ENCODE measurements at regions not wholly inside any gene's neighbourhood (a gene's known extent, or its start where the extent isn't known, plus 50 kb on each side); places are given as distances from the start of the nearest gene placed in this dataset.

DNA sequence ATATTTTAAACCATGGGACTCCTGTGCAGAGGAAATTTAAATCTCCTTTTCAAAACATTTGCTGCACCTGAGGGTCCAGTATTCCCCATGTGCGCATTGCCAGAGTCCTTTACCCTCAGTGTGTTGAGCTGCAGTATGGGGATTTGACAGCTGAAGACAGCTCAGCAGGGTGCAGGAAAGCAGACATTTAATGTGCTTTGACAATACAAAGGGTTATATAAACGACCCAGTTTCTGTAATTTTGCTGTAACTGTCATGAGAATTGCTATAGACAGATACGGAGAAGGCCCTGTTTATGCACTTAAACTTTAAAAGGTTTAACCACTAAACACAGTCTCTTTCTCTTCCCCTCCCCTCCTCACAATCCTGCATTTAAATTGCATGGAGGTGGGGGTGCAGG lies 393.4 kb downstream of the MID1IP1 start:
- H3K23ac ChIP-seq (ENCODE audit: low read depth, low read length), result no peak overlapping the region
- no peak overlapping the region for H4K8ac ChIP-seq (ENCODE audit: low read depth in 2 of 2, low read length in 2 of 2)
- dilution Hi-C loops (cut with HindIII; ENCODE audit: low sequenced_read_pairs, unreplicated experiment), result no loop called here
- no peak overlapping the region for H2AK9ac ChIP-seq (replicated peaks; ENCODE audit: low read depth, low read length, poor library complexity)
- no TSS peak for BruUV-seq (replicated peaks)
- no CpG with 5 or more reads among the region's 3 CpGs for WGBS, 2 experiments (ENCODE audit: extremely low coverage in 2 of 2, insufficient read length in 1 of 2)
- no peak overlapping the region for H3K14ac ChIP-seq (replicated peaks; ENCODE audit: low read depth, low read length)
- H2BK120ac ChIP-seq (ENCODE audit: low read depth, low read length), result no peak overlapping the region
- no peak overlapping the region for H4K91ac ChIP-seq (ENCODE audit: insufficient read depth, low read depth, low read length)
- H3K56ac ChIP-seq (ENCODE audit: extremely low read depth, insufficient read depth, low read length), result no peak overlapping the region
- peaks cover 17% of the 10 kb centered on the region for H3K27me3 ChIP-seq (ENCODE audit: control insufficient read depth, insufficient read depth, low read length)
- no peak overlapping the region for H3K9ac ChIP-seq (ENCODE audit: low read depth, low read length)
- H3K4me3 ChIP-seq (ENCODE audit: insufficient read depth, low read depth, low read length), result no peak overlapping the region
- no peak overlapping the region for H3K27ac ChIP-seq (ENCODE audit: insufficient read depth, low read length)
- H3K36me3 ChIP-seq (ENCODE audit: control insufficient read depth, insufficient read depth, low read length), result no peaks in the 10 kb centered on the region
- DNase-seq (no peak), ATAC-seq (ENCODE audit: low read depth) (no peak)
- H2AK5ac ChIP-seq (ENCODE audit: low read depth, low read length), result no peak overlapping the region
- TF ChIP-seq, protein P1, sequence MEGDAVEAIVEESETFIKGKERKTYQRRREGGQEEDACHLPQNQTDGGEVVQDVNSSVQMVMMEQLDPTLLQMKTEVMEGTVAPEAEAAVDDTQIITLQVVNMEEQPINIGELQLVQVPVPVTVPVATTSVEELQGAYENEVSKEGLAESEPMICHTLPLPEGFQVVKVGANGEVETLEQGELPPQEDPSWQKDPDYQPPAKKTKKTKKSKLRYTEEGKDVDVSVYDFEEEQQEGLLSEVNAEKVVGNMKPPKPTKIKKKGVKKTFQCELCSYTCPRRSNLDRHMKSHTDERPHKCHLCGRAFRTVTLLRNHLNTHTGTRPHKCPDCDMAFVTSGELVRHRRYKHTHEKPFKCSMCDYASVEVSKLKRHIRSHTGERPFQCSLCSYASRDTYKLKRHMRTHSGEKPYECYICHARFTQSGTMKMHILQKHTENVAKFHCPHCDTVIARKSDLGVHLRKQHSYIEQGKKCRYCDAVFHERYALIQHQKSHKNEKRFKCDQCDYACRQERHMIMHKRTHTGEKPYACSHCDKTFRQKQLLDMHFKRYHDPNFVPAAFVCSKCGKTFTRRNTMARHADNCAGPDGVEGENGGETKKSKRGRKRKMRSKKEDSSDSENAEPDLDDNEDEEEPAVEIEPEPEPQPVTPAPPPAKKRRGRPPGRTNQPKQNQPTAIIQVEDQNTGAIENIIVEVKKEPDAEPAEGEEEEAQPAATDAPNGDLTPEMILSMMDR (conservative IDR thresholded peaks at IDR 0.05; ENCODE audit: low read depth, low read length), result no peak
- TF ChIP-seq BHLHE40 (IDR thresholded peaks at IDR 0.05; ENCODE audit: low read depth, low read length) (no peak), MAZ (IDR thresholded peaks at IDR 0.05; ENCODE audit: borderline replicate concordance, low read depth, low read length) (no peak), MAFK (IDR thresholded peaks at IDR 0.05; ENCODE audit: low read depth, low read length) (no peak), CHD1 (IDR thresholded peaks at IDR 0.05; ENCODE audit: low read depth, low read length) (no peak), MXI1 (IDR thresholded peaks at IDR 0.05; ENCODE audit: borderline replicate concordance, low read depth, low read length) (no peak), POLR2A (IDR thresholded peaks at IDR 0.05; ENCODE audit: low read depth, low read length) (no peak), RAD21 (IDR thresholded peaks at IDR 0.05; ENCODE audit: low read length) (no peak), FOS (IDR thresholded peaks at IDR 0.05; ENCODE audit: low read depth, low read length) (no peak), RFX5 (IDR thresholded peaks at IDR 0.05; ENCODE audit: low read depth, low read length) (no peak), RCOR1 (IDR thresholded peaks at IDR 0.05; ENCODE audit: insufficient replicate concordance, low read length) (no peak), SMC3 (IDR thresholded peaks at IDR 0.05; ENCODE audit: low read depth, low read length) (no peak), NFE2L2 (IDR thresholded peaks at IDR 0.05; ENCODE audit: low read depth, low read length) (no peak), CEBPB (IDR thresholded peaks at IDR 0.05; ENCODE audit: low read depth, low read length) (no peak)
- TF ChIP-seq, protein P2, sequence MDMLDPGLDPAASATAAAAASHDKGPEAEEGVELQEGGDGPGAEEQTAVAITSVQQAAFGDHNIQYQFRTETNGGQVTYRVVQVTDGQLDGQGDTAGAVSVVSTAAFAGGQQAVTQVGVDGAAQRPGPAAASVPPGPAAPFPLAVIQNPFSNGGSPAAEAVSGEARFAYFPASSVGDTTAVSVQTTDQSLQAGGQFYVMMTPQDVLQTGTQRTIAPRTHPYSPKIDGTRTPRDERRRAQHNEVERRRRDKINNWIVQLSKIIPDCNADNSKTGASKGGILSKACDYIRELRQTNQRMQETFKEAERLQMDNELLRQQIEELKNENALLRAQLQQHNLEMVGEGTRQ (IDR thresholded peaks at IDR 0.05; ENCODE audit: low read depth, low read length), result no peak
- TF ChIP-seq, protein P3, sequence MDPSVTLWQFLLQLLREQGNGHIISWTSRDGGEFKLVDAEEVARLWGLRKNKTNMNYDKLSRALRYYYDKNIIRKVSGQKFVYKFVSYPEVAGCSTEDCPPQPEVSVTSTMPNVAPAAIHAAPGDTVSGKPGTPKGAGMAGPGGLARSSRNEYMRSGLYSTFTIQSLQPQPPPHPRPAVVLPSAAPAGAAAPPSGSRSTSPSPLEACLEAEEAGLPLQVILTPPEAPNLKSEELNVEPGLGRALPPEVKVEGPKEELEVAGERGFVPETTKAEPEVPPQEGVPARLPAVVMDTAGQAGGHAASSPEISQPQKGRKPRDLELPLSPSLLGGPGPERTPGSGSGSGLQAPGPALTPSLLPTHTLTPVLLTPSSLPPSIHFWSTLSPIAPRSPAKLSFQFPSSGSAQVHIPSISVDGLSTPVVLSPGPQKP (IDR thresholded peaks at IDR 0.05; ENCODE audit: borderline replicate concordance, low read depth, low read length), result no peak
- H3K4me2 ChIP-seq (ENCODE audit: low read depth, low read length), result no peak overlapping the region
- in situ Hi-C loops (cut with MboI; ENCODE audit: low sequenced_read_pairs), result no loop called here
- H3K18ac ChIP-seq (ENCODE audit: low read depth, low read length), result no peak overlapping the region
- H3K9me3 ChIP-seq (ENCODE audit: control insufficient read depth, insufficient read depth, low read length), result no peaks in the 10 kb centered on the region; the same call in 1 of the 2 replicates
- no peak overlapping the region for H4K5ac ChIP-seq (ENCODE audit: low read depth, low read length)
- no peak overlapping the region for H2BK5ac ChIP-seq (ENCODE audit: low read depth, low read length, poor library complexity, severe bottlenecking)
- no peaks in the 10 kb centered on the region for H3K4me1 ChIP-seq (ENCODE audit: control insufficient read depth, insufficient read depth, low read length)
- H4K20me1 ChIP-seq (ENCODE audit: insufficient read depth, low read length), result no peaks in the 10 kb centered on the region
- no peaks in the 10 kb centered on the region for H3K9me1 ChIP-seq (ENCODE audit: insufficient read depth, low read length)
- CTCF ChIA-PET, result no interaction called here
- no peak overlapping the region for H3K4ac ChIP-seq (ENCODE audit: low read depth, low read length)
- H3K79me1 ChIP-seq (ENCODE audit: low read depth in 1 of 2, low read length in 2 of 2), result no peaks in the 10 kb centered on the region
- no peak overlapping the region for H2AFZ ChIP-seq (replicated peaks; ENCODE audit: low read length, poor library complexity)
- POLR2A ChIA-PET (ENCODE audit: unreplicated experiment), result no interaction called here
- no peak overlapping the region for H2BK20ac ChIP-seq (ENCODE audit: low read depth, low read length)
- intact Hi-C loops (cut with micrococcal nuclease), result no loop called here
- H2BK15ac ChIP-seq (ENCODE audit: low read depth, low read length), result no peak overlapping the region

Measured in IMR-90 (cell line).